ENCODE measurements at regions not wholly inside any gene's neighbourhood (a gene's known extent, or its start where the extent isn't known, plus 50 kb on each side); places are given as distances from the start of the nearest gene placed in this dataset.
"Not testable (repeated sequence)": the region's sequence is repeated elsewhere in the genome, so short reads cannot be mapped to it uniquely, and the experiment has no call there.

- Histone ChIP-seq H3K36me3 (no peaks in the 10 kb centered on the region), H3K4me3 (no peak overlapping the region), H3K27ac (no peak overlapping the region), H3K9me3 (no peaks in the 10 kb centered on the region), H3K27me3 (no peaks in the 10 kb centered on the region), H3K4me1 (peaks cover 0 to 12% (median 4%) of the 10 kb centered on the region in 4 donors)
- intact Hi-C loops (cut with DNase I; ENCODE audit: low total_unique reads) (no loop called here), in situ Hi-C loops (cut with MboI; ENCODE audit: low pct_ligation_motif_present in 1 of 4, low pct_unique_long_range_greater_than_20kb in 1 of 4, low sequenced_read_pairs in 3 of 4) (no loop called here)
- TF ChIP-seq POLR2AphosphoS5 (IDR thresholded peaks at IDR 0.05) (no peak), POLR2A (IDR thresholded peaks at IDR 0.05) (no peak), EP300 (IDR thresholded peaks at IDR 0.05; ENCODE audit: low read depth) (no peak), CTCF (IDR thresholded peaks at IDR 0.05) (no peak)
- 32 to 36% methylated on average over 2 of the region's 2 CpGs for WGBS, 2 donors (ENCODE audit: low coverage in 1 of 2)
- no peak for DNase-seq
Measured at GRCh38 chr3:73148682-73149081, 87.2 kb downstream of the EBLN2 start.

- Histone ChIP-seq H3K36me3 (no peaks in the 10 kb centered on the region), H3K4me3 (no peak overlapping the region), H3K27me3 (no peaks in the 10 kb centered on the region), H3K27ac (no peak overlapping the region), H3K9me3 (no peaks in the 10 kb centered on the region), H3K4me1 (peaks cover 0 to 12% (median 4%) of the 10 kb centered on the region in 4 donors)
- DNase-seq = no peak
- TF ChIP-seq CTCF (IDR thresholded peaks at IDR 0.05) (no peak), POLR2A (IDR thresholded peaks at IDR 0.05) (no peak), EP300 (IDR thresholded peaks at IDR 0.05; ENCODE audit: low read depth) (no peak), POLR2AphosphoS5 (IDR thresholded peaks at IDR 0.05) (no peak)
- in situ Hi-C loops (cut with MboI; ENCODE audit: low pct_ligation_motif_present in 1 of 4, low pct_unique_long_range_greater_than_20kb in 1 of 4, low sequenced_read_pairs in 3 of 4) (no loop called here), intact Hi-C loops (cut with DNase I; ENCODE audit: low total_unique reads) (no loop called here)
- WGBS, 2 donors (ENCODE audit: low coverage in 1 of 2) = 72 to 76% methylated on average over 5 of the region's 5 CpGs
Measured at GRCh38 chr3:73150369-73151130, 89.1 kb downstream of the EBLN2 start.

- H3K4me3 ChIP-seq; intact Hi-C loops (cut with DNase I; ENCODE audit: low total_unique reads); H3K36me3 ChIP-seq; in situ Hi-C loops (cut with MboI; ENCODE audit: low pct_ligation_motif_present in 1 of 4, low pct_unique_long_range_greater_than_20kb in 1 of 4, low sequenced_read_pairs in 3 of 4); H3K27me3 ChIP-seq; H3K9me3 ChIP-seq; DNase-seq; H3K27ac ChIP-seq: not testable (repeated sequence)
- H3K4me1 ChIP-seq = peaks cover 0 to 12% (median 4%) of the 10 kb centered on the region in 4 donors
- 90 to 97% methylated on average over 4 to 22 of the region's 22 CpGs for WGBS, 2 donors (ENCODE audit: low coverage in 1 of 2)
Measured at GRCh38 chr3:73152571-73152970, 91.1 kb downstream of the EBLN2 start.

- H3K9me3 ChIP-seq; H3K27ac ChIP-seq; in situ Hi-C loops (cut with MboI; ENCODE audit: low pct_ligation_motif_present in 1 of 4, low pct_unique_long_range_greater_than_20kb in 1 of 4, low sequenced_read_pairs in 3 of 4); DNase-seq; H3K27me3 ChIP-seq; H3K4me3 ChIP-seq; intact Hi-C loops (cut with DNase I; ENCODE audit: low total_unique reads); H3K36me3 ChIP-seq: not testable (repeated sequence)
- peaks cover 0 to 11% (median 4%) of the 10 kb centered on the region in 4 donors for H3K4me1 ChIP-seq
- 71 to 100% methylated on average over 1 to 2 of the region's 2 CpGs for WGBS, 2 donors (ENCODE audit: low coverage in 1 of 2)
Measured at GRCh38 chr3:73153057-73153456, 91.6 kb downstream of the EBLN2 start.

- H3K27ac ChIP-seq; H3K4me1 ChIP-seq; intact Hi-C loops (cut with DNase I; ENCODE audit: low total_unique reads); H3K4me3 ChIP-seq; H3K9me3 ChIP-seq; in situ Hi-C loops (cut with MboI; ENCODE audit: low pct_ligation_motif_present in 1 of 4, low pct_unique_long_range_greater_than_20kb in 1 of 4, low sequenced_read_pairs in 3 of 4); H3K27me3 ChIP-seq; DNase-seq; H3K36me3 ChIP-seq: not testable (repeated sequence)
- 18 to 58% methylated on average over 3 of the region's 3 CpGs for WGBS, 2 donors (ENCODE audit: low coverage in 1 of 2)
Measured at GRCh38 chr3:73154261-73154660, 92.8 kb downstream of the EBLN2 start.

GRCh38 chr3:73155441-73155840 is 94.0 kb downstream of the EBLN2 start:
- not testable (repeated sequence) for H3K9me3 ChIP-seq, DNase-seq, H3K27me3 ChIP-seq

More at GRCh38 chr3:73155441-73155840, 94.0 kb downstream of the EBLN2 start:
- 60 to 69% methylated on average over 2 to 3 of the region's 3 CpGs for WGBS, 2 donors (ENCODE audit: low coverage in 1 of 2)
- in situ Hi-C loops (cut with MboI; ENCODE audit: low pct_ligation_motif_present in 1 of 4, low pct_unique_long_range_greater_than_20kb in 1 of 4, low sequenced_read_pairs in 3 of 4); intact Hi-C loops (cut with DNase I; ENCODE audit: low total_unique reads); H3K4me1 ChIP-seq; H3K27ac ChIP-seq; H3K4me3 ChIP-seq; H3K36me3 ChIP-seq: not testable (repeated sequence)
